HepG2 (cell line): ENCODE measurements at regions not wholly inside any gene's neighbourhood (a gene's known extent, or its start where the extent isn't known, plus 50 kb on each side); places are given as distances from the start of the nearest gene placed in this dataset.

Experiments used
- AHR ChIP-seq: IDR thresholded peaks from 2 replicates; pipeline ENCODE4 v1.6.1; 2018; ENCODE audit warnings: missing genetic modification reagents, missing compliant biosample characterization
- CTCF ChIP-seq: sonication (generic); formaldehyde crosslinking; IDR thresholded peaks from 2 replicates; pipeline ENCODE4 v1.5.0; 2020; ENCODE audit warnings: mild to moderate bottlenecking, missing genetic modification reagents, moderate library complexity
- EP300 ChIP-seq, 3 experiments: sonication (generic) in 1 of 3; formaldehyde crosslinking in 1 of 3; IDR thresholded peaks; 2 replicates each; pipeline versions ENCODE4 v1.5.1 to v1.6.1; 2011 to 2020; ENCODE audit warnings: low read depth in 2 of 3, low read length in 2 of 3, borderline replicate concordance in 1 of 3, improper control_type of control experiment in 1 of 3, mild to moderate bottlenecking in 1 of 3, missing genetic modification reagents in 1 of 3, moderate library complexity in 1 of 3
- HNRNPL ChIP-seq: fragments of 200-400 bp; formaldehyde crosslinking; IDR thresholded peaks from 2 replicates; pipeline ENCODE4 v1.6.1; 2017; ENCODE audit warnings: mild to moderate bottlenecking, low read depth, low read length
- MXD1 ChIP-seq: sonication (generic); formaldehyde crosslinking; IDR thresholded peaks from 2 replicates; pipeline ENCODE4 v1.4.0; 2020; ENCODE audit warnings: mild to moderate bottlenecking, missing genetic modification reagents
- PBX3 ChIP-seq: sonication (generic); formaldehyde crosslinking; IDR thresholded peaks from 2 replicates; pipeline ENCODE4 v1.8.1; 2023; ENCODE audit warnings: missing genetic modification reagents, inconsistent platforms, borderline replicate concordance
- RAD21 ChIP-seq: fragments of 450-650 bp; formaldehyde crosslinking; IDR thresholded peaks from 2 replicates; pipeline ENCODE4 v1.5.0; 2020; ENCODE audit warnings: mild to moderate bottlenecking
- RBAK ChIP-seq: sonication (generic); formaldehyde crosslinking; IDR thresholded peaks from 2 replicates; pipeline ENCODE4 v1.5.1; 2020; ENCODE audit warnings: mild to moderate bottlenecking, missing genetic modification reagents
- ZNF10 ChIP-seq: sonication (generic); formaldehyde crosslinking; IDR thresholded peaks from 2 replicates; pipeline ENCODE4 v1.4.0; 2020; ENCODE audit warnings: mild to moderate bottlenecking, low read depth, missing genetic modification reagents, borderline replicate concordance

- TF ChIP-seq HNRNPL (no peak), AHR (CRISPR knock-in tag) (no peak), ZNF10 (no peak), MXD1 (no peak), CTCF (no peak), PBX3 (CRISPR knock-in tag) (no peak), RBAK (CRISPR knock-in tag) (no peak), RAD21 (no peak), EP300 (IDR thresholded peaks at IDR 0.05; ENCODE audit: low read depth in 2 of 2, low read length in 2 of 2) (no peak), EP300 (CRISPR knock-in tag; IDR thresholded peaks at IDR 0.05; ENCODE audit: borderline replicate concordance) (no peak)
Measured at GRCh38 chr7:115094163-115094562, 172.3 kb downstream of the MDFIC start.
